ENCODE measurements at regions not wholly inside any gene's neighbourhood (a gene's known extent, or its start where the extent isn't known, plus 50 kb on each side); places are given as distances from the start of the nearest gene placed in this dataset.

DNA sequence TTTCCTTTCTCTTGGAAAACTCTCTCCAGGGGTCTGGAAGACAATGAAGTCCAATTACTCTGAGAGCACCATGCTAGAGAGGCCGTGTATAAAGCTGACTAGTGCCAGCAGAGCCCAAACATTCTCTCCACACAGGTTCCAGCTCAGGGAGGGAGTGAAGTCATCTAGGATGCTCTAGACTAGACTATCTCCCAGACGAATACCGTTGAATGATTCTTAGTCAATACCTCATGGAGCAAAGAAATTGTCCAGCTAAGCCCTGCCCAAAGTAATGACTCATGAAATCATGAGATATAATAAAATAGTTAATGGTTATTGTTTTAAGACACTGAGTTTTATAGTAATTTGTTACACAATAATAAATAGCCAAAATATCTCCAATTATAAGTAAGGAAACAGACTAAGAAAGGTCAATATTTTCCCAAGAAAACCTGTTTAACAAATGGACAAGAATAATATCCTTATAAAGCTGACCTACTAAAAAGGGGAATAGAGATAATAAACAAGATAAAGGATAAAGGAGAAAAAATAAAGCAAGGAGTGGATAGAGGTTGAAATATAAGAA lies 163.9 kb upstream of the LRRC7 start:
- DNase-seq (ENCODE audit: insufficient read length, low spot score), result no peak
- FAIRE-seq, result no peak
- no peak for TF ChIP-seq POLR2A (IDR thresholded peaks at IDR 0.05; ENCODE audit: low read depth, low read length)

GRCh38 chr1:69404486-69404885 lies 163.2 kb upstream of the LRRC7 start:
- no peak for FAIRE-seq
- no peak for TF ChIP-seq POLR2A (IDR thresholded peaks at IDR 0.05; ENCODE audit: low read depth, low read length)
- DNase-seq (ENCODE audit: insufficient read length, low spot score), result no peak

- no peak for TF ChIP-seq POLR2A (IDR thresholded peaks at IDR 0.05; ENCODE audit: low read depth, low read length)
- FAIRE-seq (no peak), DNase-seq (ENCODE audit: insufficient read length, low spot score) (no peak)
Measured at GRCh38 chr1:69406244-69406643, 161.5 kb upstream of the LRRC7 start.

DNA sequence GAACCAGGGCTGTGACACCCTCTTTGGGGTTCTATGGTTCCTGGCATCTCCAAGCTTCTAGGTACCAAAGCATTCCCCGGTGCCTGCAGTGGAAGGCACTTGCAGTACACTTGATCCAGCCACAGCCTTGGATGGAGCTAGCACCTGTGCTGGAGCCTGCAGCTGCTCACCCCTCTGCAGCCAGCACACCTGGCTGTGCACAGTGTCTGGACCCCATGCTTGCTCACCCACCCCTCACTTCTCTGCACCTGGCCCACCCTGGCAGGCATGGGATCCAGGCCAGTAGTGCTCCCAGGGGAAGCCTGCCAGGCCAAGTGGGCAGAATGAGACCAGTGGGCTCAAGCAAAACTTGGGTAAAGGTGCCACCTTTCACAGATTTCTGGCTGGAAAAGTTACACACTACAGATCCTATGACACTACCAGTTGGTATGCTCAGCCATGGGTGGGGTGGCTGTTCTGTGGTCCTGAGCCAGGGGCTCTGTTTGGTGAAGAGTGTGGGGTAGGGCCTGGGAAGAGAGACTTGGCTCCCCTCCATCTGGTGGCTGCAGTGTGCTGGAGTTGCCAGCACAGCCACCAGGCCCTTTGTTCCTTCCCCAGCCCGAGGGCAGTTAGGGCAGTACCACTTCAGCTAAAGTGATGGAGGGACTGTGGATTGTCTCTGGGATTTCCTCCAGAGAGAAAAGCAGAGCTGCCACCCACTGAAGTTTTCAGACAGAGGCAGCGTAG lies 157.8 kb upstream of the LRRC7 start:
- no peak for FAIRE-seq
- TF ChIP-seq POLR2A (IDR thresholded peaks at IDR 0.05; ENCODE audit: low read depth, low read length), result no peak
- DNase-seq (ENCODE audit: insufficient read length, low spot score), result no peak

GRCh38 chr1:69410457-69410850 lies 157.3 kb upstream of the LRRC7 start:
- DNase-seq (ENCODE audit: insufficient read length, low spot score) (no peak), FAIRE-seq (no peak)
- TF ChIP-seq POLR2A (IDR thresholded peaks at IDR 0.05; ENCODE audit: low read depth, low read length), result no peak

GRCh38 chr1:69410893-69411292 lies 156.8 kb upstream of the LRRC7 start:
- TF ChIP-seq POLR2A (IDR thresholded peaks at IDR 0.05; ENCODE audit: low read depth, low read length), result no peak
- FAIRE-seq (no peak), DNase-seq (ENCODE audit: insufficient read length, low spot score) (no peak)

DNA sequence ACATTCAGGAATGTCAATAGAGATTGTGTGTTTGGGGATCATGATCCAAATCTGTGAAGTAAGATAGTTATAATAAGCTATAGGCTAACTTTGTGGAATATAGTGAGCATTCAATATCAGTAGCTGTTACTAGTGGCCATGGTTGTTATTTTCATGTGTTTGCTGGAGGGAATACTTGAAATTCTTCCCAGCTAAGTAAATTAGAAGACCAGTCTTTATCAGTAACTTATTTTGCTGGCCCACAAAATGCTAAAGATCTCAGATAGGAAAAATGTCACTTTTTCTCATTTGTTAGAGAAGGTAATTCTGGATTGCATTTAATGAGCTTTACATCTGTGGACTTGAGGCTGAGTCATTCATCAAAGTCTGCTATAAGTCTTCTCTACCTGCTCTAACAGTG lies 156.1 kb upstream of the LRRC7 start:
- TF ChIP-seq POLR2A (IDR thresholded peaks at IDR 0.05; ENCODE audit: low read depth, low read length), result no peak

GRCh38 chr1:69413129-69413528 lies 154.6 kb upstream of the LRRC7 start:
- no peak for TF ChIP-seq POLR2A (IDR thresholded peaks at IDR 0.05; ENCODE audit: low read depth, low read length)
- DNase-seq (ENCODE audit: insufficient read length, low spot score) (no peak), FAIRE-seq (no peak)

More for the DNA sequence above, 156.1 kb upstream of the LRRC7 start:
- no peak for DNase-seq (ENCODE audit: insufficient read length, low spot score)
- FAIRE-seq, result no peak

GRCh38 chr1:69414574-69414973 lies 153.1 kb upstream of the LRRC7 start:
- DNase-seq (ENCODE audit: insufficient read length, low spot score), result no peak
- FAIRE-seq, result no peak
- TF ChIP-seq POLR2A (IDR thresholded peaks at IDR 0.05; ENCODE audit: low read depth, low read length), result no peak

- no peak for TF ChIP-seq POLR2A (IDR thresholded peaks at IDR 0.05; ENCODE audit: low read depth, low read length)
- DNase-seq (ENCODE audit: insufficient read length, low spot score) (no peak), FAIRE-seq (no peak)
Measured at GRCh38 chr1:69421286-69421685, 146.4 kb upstream of the LRRC7 start.

GRCh38 chr1:69425871-69426270 lies 141.9 kb upstream of the LRRC7 start:
- FAIRE-seq (no peak), DNase-seq (ENCODE audit: insufficient read length, low spot score) (no peak)
- no peak for TF ChIP-seq POLR2A (IDR thresholded peaks at IDR 0.05; ENCODE audit: low read depth, low read length)

- no peak for TF ChIP-seq POLR2A (IDR thresholded peaks at IDR 0.05; ENCODE audit: low read depth, low read length)
- no peak for DNase-seq (ENCODE audit: insufficient read length, low spot score)
- FAIRE-seq, result no peak
Measured at GRCh38 chr1:69426401-69426800, 141.3 kb upstream of the LRRC7 start.

- DNase-seq (ENCODE audit: insufficient read length, low spot score) (no peak), FAIRE-seq (no peak)
- TF ChIP-seq POLR2A (IDR thresholded peaks at IDR 0.05; ENCODE audit: low read depth, low read length), result no peak
Measured at GRCh38 chr1:69433073-69433472, 134.6 kb upstream of the LRRC7 start.

DNA sequence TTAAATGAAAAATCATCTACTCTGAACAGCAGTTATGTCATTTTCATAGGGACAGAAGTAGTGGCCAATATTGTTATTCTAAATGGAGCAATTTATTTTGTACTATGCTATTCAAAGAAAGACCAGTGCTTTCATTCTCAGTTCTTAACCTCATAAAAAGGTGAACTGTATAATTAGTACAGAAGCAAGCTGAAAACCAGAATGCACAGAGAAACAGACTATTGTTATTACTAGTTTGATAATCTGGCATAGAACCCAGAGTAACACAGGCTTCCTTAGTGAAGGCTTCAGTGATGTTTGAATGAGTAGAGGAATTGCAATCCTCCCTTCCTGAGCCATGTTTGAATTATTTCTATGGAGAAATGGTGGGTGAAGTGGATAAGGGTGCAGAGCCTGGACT lies 131.6 kb upstream of the LRRC7 start:
- no peak for FAIRE-seq
- no peak for DNase-seq (ENCODE audit: insufficient read length, low spot score)
- no peak for TF ChIP-seq POLR2A (IDR thresholded peaks at IDR 0.05; ENCODE audit: low read depth, low read length)

DNA sequence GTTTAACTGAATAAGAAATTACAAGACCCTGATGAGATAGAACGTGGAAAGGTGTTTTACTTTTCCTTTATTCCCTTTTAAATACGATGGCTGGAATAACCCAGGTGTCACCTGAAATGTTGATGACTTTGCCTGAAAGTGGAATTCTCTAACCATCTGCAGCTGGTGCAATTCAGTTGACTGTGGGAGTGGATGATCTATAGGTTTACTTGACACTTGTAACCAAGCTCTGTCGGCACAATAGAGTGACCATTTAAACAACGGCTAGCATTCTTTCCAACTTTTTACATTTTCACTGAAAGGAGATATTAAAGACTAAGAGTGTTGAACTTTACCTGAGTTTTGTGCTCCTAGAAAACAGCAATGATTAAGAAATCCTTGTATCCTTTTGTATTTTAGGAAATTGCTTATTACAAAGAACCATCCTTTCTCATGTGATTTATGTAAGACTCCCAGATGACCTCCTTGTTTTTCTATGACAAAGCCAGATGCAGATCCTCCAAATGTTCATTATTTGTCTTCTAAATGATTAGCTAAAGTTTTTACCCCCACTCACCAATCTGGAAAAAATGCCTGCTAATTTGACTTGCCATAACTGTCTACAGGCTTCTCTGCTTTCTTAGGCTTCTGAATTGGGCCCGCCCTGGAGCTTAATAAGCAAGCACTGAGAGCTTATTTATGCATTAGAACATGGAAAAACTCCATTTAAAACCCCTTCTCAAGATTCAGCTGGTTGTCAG lies 129.5 kb upstream of the LRRC7 start:
- no peak for FAIRE-seq
- no peak for TF ChIP-seq POLR2A (IDR thresholded peaks at IDR 0.05; ENCODE audit: low read depth, low read length)
- DNase-seq (ENCODE audit: insufficient read length, low spot score), result no peak

Measured in H54 (cell line).